ENCODE measurements at regions not wholly inside any gene's neighbourhood (a gene's known extent, or its start where the extent isn't known, plus 50 kb on each side); places are given as distances from the start of the nearest gene placed in this dataset.

- no peak for TF ChIP-seq KLF13 (tag; IDR thresholded peaks at IDR 0.05; ENCODE audit: borderline replicate concordance, low read depth)
- peak; percentile 95 for TF ChIP-seq KHSRP (IDR thresholded peaks at IDR 0.05)
- TF ChIP-seq SREBF1 (IDR thresholded peaks at IDR 0.05; ENCODE audit: borderline replicate concordance, low read depth, low read length): no peak
- no peak for TF ChIP-seq SFPQ (IDR thresholded peaks at IDR 0.05; ENCODE audit: low read depth, low read length)
- no peak for TF ChIP-seq CEBPZ (IDR thresholded peaks at IDR 0.05; ENCODE audit: borderline replicate concordance, low read depth, low read length)
- no peak; the same call in 1 of the 2 replicates for TF ChIP-seq SP1 (CRISPR knock-in tag; IDR thresholded peaks at IDR 0.05)
- peak; percentile 78 to 79 for TF ChIP-seq FOXK2 (conservative IDR thresholded peaks at IDR 0.05 in 1 of 2, IDR thresholded peaks at IDR 0.05 in 1 of 2; ENCODE audit: low read depth in 2 of 2)
- no peak for TF ChIP-seq GTF3C2 (IDR thresholded peaks at IDR 0.05; ENCODE audit: borderline replicate concordance, extremely low read depth, insufficient read length)
- no peak for TF ChIP-seq EWSR1 (IDR thresholded peaks at IDR 0.05; ENCODE audit: borderline replicate concordance, low read depth, partially characterized antibody)
- peak; percentile 98 for TF ChIP-seq SMAD4 (CRISPR knock-in tag; conservative IDR thresholded peaks at IDR 0.05)
- no peak for TF ChIP-seq AFF4 (CRISPR knock-in tag; IDR thresholded peaks at IDR 0.05)
- peak; percentile 99 for TF ChIP-seq SMARCA4 (IDR thresholded peaks at IDR 0.05)
- TF ChIP-seq ZNF75A (CRISPR knock-in tag; IDR thresholded peaks at IDR 0.05): no peak
- TF ChIP-seq NR2F6 (CRISPR knock-in tag; IDR thresholded peaks at IDR 0.05): no peak
These were observed 66.7 kb downstream of the HHEX start (continued) for GRCh38 chr10:92756201-92757065.

Measured in K562 (cell line).